ENCODE measurements at regions not wholly inside any gene's neighbourhood (a gene's known extent, or its start where the extent isn't known, plus 50 kb on each side); places are given as distances from the start of the nearest gene placed in this dataset.

DNA sequence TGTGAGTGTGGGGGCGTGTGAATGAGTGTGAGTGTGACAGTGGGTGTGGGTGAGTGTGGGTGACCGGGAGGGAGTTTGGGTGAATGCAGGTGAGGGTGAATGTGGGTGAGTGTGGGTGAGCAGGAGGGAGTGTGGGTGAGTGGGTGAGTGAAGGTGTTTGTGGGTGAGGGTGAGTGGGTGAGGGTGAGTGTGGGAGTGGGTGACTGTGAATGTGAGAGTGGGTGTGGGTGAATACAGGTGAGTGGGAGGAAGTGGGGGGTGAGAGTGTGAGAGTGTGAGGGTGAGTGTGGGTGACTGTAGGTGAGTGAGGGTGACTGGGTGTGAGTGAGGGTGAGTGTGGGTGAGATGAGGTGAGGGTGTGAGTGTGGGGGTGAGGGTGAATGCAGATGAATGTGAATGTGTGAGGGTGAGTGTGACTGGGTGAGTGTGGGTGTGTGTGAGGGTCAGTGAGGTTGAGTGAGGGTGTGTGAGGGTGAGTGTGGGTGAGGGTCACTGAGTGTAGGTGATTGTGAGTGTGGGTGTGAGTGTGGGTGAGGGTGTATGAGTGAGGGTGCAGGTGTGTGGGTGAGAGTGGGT, 1677.3 kb upstream of the TENM3 start:
- DNase-seq, result no peak

DNA sequence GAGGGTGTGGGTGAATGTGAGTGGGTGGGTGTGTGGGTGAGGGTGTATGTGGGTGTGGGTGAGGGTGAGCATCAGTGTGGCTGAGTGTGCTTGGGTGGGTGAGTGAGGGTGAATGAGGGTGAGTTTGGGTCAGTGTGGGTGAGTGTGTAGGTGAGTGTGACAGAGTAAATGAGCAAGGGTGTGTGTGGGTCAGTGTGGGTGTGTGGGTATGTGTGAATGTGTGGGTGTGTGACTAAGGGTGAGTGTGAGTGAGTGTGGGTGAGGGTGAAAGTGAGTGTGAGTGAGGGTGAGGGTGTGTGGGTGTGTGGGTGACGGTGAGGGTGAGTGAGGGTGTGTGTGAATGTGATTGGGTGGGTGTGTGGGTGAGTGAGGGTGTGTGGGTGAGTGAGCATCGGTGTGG, 1676.7 kb upstream of the TENM3 start:
- no peak for DNase-seq

DNA sequence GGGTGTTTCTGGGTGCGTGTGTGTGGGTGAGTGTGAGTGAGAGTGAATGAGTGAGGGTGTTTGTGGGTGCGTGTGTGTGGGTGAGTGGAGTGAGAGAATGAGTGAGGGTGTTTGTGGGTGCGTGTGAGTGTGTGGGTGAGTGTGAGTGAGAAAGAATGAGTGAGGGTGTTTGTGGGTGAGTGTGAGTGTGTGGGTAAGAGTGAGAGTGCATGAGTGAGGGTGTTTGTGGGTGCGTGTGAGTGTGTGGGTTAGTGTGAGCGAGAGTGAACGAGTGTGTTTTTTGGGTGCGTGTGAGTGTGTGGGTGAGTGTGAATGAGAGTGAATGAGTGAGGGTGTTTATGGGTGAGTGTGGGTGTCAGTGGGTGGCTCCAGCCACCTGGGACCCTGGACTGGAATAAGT, 1676.1 kb upstream of the TENM3 start:
- no peak for DNase-seq

DNA sequence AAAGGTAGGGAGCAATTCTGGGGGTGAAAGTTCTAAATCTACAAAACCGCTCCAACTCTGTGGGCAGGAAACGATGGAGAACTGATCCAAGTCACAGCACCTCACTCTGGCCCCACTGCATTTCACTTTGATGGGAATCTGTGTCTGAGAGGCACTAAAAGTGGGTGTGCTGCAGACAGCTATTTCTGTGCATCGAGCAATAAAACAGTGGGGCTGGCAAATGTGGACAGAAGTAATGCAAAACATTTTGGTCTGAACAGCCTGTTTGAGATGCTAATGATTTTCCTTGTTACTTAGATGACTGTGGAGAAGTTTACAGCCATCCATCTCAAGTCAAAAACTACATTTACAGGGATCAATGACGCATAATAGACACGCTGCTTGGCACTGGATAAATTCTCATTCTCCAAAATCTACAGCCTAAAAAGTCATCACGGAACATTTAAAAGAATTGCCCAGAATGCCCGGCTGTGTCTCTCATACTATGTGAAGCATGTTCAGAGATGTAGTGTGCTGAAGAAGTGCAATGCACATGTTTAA, 1671.6 kb upstream of the TENM3 start:
- no peak for DNase-seq

DNA sequence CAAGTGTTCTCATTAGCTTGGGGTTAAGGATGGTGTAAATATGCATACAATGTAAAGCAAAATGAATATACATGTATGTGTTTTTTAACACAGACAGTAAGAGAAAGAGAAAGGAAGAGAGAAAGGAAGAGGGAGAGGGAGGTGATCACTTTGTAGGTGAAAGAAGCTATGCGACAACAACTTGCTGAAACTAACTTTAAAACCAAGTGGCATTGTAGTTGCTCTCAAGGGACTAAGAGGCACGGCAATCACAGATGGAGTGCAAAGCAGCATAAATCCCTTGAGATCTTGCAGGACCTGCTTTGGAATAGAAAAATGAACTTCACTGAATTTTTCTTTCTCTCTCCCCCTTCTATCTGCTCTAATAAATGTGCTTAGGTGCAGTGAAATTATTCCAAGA, 1665.0 kb upstream of the TENM3 start:
- no peak for DNase-seq

DNA sequence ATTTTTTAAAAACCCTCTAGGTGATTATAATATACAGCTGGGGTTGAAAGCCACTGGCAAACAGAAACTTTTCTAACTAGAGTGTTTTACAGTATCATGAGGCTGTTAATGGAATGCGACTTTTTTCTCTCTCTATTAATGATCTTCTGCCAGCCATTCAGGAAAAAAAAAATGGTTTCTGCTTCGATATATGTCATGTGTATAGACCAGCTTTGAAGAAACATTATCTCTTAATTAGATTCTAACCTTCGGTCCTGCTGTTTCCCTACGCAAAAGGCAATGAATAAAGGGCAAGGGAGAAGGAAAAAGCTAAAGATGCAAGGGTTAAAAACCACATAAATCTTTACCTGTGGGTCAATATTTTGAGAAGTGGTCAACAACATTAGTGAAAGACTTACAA, 1662.1 kb upstream of the TENM3 start:
- no peak for DNase-seq

DNA sequence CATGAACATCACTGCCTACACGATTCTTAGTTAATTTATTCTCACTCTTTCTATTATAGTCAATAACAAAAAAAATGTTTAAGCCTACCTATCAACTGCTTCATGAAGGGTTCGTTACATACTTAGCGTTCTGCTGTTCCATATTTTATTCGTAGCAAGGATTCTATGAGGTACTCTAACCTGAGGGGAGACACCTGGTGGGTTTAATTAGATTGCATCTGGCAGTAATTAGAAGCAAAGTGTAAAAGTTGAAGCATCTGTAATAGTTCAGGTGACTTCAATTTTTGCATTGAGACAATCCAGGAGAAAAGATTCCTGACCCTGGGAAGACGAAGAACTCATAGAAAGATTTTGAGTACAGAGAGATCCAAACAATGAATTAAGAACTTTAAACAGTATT, 1655.8 kb upstream of the TENM3 start:
- DNase-seq, result no peak

DNA sequence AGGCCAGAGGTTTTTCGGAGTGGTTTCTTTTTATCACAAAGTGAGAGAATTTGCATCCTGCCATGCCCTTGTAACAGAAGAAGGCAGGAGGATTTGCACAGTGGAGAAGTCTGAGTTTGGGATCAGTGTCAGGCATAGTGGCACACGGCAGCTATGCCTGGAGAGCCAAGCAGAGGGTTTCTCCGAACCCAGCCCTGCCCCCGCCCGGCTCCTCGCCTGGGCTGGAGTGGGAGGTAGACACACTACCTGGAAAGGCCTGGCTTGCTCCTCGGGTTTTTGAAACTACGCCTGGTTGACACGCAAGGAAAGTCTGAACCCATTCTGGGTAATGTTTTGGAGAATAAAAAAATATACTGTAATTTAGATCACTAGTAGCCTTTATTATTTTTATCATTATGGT, 1653.6 kb upstream of the TENM3 start:
- no peak for DNase-seq

DNA sequence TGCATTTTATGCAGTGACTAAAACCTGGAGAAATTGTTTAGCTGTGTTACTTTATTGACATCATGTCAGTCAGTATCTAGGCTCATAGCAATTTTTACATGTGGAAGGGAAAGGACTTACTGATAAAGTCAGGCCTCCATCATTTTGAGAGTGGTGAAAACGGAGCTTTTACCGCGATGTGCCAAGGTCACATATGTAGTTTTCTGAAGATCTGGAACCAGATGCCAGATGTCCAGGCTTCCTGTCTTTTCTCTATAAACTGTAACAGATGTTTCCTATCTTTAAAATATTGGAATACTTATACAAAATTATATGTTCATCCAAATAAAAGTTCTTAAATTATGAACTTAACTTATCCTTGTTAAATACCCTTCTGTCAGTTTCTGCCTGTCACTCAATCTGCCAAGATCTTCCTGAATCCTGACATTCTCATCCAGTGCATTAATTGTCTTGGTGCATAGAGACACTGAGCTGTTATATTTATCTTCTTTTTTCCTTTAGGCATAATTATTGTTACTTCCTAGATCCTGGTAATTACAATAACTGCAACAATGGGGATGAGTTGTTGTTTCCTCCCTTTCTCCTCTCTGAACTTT, 1646.2 kb upstream of the TENM3 start:
- no peak for DNase-seq

DNA sequence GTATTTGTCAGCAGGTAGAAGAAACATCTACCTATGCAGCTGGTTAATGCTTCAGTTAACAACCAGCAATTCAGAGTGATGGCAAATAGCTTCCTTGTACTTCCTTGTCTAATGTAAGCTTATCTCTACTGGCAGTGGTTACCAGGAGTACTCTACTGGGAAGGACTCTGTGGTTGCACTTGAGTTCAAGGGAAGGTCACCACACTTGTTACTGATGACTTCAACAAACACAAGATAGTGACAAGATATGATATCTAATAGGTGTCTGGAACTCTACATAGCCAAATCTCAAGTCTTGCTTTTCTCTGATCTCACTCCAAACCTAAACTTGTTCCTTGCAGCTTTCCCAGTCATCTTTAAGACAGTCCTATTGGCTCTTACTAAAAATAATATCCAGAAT, 1644.9 kb upstream of the TENM3 start:
- no peak for DNase-seq

DNA sequence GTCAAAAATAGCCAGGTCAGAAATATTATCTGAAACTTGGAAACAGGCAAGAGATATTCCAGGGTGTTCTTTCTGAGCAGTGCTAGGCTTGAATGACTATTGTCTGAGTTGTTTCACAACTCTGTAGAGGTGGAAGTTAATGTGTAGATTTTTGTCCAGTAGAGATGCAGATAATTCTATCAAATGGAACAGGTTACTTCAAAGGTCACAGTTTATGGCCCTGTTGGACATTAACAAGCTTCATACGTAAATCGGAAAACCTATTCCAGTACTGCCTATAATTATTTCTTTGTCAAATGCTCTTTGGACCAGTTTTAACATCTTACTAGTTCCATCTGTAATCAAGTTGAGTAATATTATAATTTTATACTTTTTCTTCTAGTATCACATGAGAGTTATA, 1639.4 kb upstream of the TENM3 start:
- no peak for DNase-seq

DNA sequence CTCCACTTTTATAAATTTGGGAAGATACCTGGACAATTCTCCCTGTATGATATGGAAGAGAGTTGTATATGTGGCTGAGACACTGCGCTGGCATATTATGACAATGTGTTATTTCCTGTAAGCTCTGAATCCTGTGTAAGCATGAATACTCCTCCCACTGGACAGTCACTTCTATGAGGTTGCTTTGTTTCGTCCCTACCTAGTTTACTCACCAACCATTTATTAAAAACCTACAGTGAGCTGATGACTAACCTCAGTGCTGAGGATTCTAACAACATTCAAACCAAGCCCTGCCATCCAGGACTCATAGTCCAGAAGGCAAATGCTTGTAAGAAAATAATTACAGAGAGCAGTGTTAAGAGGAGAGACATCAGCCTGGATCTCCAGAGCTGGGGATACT, 1632.9 kb upstream of the TENM3 start:
- no peak for DNase-seq

DNA sequence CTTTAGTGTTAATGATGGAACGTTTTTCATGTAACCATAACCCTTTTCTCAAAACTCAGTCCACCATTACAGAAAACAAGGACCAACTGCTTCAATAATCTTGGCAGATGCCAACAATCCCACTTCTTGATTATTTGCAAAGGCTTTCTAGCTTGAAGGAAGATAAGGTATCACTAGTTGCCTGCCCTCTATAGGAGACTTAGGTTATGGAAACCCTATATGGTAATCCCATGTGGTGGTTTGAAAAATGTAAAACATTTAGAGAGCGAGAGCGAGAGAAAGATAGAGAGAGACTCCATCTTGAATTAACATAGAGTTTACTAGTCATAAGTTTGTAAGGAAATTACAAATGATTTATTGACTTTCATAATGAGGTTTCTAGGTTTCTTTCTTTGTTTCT, 1627.5 kb upstream of the TENM3 start:
- DNase-seq, result no peak

DNA sequence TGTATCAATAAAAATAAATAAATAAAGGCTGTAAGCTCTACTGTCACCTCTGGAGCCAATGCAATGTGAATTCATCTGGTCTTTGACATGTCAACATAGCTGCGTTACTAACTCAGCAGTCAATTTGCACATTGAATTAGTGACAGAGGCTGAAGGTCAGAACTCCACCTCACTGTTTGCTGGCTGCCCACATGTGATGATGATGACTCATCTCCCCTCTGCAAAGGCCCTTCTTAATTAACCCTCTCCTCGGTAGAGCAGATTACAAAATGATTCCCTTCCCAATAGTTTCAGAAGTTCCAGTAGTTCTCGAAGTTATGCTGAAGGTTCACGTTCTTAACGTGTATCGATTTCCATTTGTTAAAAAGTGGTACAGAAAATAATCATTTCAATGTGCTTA, 1626.0 kb upstream of the TENM3 start:
- DNase-seq, result no peak

DNA sequence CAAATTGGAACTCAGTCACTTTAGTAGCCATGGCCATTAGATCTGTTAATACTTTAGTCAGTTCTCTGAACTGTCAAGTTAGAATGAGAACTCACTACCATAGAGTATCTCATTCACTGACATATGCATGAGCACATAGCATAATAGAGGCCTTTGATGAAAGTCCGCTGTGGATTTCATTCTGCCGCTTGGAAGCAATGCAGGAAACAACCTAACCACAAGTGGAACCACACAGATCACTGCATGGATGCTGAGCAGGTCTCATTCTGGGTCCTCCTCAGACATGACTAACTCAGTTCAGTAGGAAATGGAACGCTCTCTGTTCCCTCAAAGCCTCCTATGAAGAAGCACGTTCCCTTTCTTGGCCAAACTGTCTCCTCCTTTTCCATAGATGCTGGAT, 1624.8 kb upstream of the TENM3 start:
- no peak for DNase-seq

DNA sequence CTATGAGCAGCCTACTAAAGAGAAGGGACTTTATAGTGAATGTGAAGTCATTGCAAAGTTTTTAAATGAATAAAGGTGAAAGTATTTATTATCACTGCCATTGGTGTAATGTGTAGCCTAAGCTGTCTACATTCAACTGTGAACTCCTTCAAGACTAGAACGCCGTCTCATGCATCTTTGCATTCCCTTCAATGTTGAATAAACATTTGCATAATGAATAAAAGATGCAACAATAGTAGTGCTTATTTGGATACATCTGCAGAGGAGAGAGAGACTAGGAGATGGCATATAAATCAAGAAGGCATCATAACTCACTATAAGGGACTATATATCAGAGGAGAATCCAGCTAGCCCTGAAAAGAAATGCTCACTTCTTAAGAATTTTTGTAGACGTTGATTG, 1623.8 kb upstream of the TENM3 start:
- DNase-seq, result no peak

DNA sequence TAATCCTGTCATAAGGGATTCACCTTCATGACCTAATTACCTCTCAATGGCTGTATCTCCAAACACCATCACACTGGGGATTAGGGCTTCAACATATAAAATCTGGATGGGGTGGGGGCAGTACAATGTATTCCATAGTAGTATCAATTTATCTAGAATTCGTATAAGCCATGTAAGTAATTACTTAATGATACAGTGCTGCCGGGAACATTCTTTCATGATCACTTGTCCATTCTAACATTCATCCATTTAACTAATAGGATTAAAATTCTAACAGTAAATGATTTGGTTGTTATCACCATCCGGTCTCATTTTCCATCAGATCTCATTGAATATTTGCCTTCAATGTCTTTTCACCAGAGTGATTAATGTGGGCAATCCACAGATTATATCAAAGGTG, 1620.9 kb upstream of the TENM3 start:
- DNase-seq, result no peak

DNA sequence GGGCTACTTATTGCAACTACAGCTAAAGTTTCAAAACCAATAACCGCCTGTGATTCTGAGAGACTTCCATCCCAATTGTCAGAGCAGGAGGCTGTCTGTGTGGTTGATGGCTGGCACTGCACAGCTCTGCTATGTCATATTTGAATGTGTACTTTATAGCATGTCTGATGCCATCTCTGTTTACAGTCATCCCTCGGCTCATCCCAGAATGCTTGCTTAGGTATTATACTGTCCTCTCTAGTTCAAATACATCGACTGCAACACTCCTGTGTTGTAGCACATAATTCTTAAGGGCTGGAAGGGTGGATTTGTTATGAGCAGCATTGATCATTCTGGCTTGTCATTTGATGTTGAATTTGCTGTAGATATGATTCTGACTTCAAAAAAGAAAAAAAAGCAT, 1617.5 kb upstream of the TENM3 start:
- DNase-seq, result no peak

DNA sequence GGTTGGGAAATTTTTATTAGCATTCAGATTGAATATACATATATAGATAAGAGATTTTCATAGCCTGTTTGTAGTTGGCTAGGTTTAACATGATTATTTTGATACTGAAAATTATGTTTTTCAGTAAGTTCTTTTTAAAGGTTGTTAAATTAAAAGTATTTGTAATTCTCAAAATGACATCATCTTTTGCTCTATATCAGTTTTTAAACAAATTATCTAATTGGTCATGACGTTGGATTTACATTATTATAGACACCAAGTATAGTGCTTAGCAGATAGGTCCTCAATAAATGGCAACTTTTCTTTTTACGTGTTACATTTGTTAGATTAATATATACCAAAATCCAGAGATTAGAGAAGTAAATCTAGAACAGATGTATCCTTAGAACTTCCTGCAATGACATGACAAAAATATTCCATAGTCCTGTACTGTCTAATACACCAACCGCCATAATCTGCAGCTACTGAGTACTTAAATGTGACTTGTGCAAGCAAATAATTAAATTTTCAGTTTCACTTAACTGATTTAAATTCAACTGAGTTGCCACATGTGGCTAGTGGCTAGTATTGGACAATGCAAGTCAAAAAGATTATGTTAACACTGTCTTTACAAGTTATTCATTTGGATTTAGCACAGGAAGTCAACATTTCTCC, 1613.1 kb upstream of the TENM3 start:
- DNase-seq, result no peak

DNA sequence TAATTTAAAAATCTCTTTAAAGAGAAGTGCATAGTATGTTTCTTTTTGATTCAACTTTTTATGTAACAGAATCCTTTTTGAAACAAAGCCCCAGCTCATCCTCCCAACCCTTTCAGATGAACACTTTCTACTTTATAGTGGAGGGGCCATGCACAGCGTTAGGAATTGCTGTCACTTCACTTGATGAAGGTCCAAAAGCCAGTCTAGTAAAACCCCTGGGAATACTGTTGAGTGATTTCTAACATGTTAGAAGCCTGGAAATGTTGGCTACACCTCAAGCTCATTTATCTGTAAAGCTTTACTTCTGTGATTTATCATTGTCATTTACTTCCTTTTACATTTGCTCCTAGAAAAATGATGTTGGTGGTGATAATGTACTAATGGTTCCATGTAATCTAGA, 1608.9 kb upstream of the TENM3 start:
- no peak for DNase-seq

DNA sequence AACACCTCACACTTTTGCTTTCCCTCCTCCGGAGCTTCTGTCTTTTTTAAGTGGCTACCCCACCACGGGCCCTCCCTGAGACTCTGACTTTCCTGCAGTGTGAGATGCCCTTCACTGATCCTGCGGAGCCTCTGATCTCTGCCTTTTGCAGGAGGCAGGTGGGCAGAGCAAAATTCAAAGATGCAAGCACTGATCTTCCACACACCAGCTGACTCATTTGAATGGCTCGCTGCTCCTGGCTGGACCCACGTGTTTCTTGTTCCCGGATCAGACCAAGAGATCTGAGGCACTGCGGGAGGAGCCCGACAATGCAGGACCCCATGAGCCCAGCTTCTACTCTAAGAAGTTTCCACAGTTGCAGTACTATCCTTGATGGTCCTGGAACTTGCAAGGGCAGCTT, 1607.9 kb upstream of the TENM3 start:
- DNase-seq, result no peak

DNA sequence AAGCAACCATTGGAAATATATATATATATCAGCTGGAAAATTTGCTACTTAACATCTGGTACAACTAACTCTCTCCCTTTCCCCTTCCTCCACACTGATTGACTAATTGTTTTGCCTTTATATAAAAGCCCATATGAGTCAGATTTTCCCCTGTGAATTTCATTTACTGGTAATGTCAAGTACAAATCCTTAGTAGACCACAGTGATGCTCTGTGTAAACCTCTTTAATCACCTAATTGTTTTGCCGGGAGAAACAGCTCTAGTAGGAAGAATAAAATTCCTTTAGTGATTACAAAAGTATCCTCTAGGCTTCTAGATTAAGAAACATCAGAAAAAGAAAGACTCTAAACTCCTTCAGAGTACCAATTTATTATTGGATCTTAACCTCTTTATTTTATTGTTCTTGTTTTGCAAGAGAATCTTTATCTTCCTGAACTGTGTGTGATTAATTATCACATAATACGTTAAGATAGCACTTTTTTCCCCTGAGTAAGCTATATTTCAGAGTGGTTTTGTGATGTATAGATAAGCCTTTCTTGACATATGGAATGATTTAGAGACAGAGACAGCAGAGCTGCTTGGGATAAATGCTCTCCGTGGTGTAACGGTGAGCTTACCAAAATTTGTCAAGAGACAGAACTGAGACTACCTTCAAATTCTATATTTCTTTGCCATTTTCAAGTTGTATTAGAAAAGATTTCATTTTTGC, 1606.4 kb upstream of the TENM3 start:
- DNase-seq, result no peak

DNA sequence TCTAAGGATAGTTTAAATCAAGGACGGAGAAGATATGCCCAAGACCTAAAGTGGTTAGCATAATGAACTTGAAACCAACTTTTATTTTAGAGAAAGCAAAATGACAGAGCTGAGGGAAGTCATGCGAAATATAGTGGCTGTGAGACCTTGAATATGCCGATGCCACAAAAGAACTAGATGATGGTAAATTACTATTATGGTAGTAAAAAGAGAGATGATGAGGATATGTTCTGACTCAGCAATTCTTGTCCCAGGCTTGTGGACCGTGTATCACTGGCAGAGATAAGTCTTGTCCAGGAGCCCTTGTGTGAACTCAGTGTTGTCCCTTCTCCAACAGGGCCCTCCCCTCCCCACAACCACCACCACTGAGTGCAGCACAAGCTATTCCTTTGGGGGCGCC, 1605.6 kb upstream of the TENM3 start:
- DNase-seq, result no peak

DNA sequence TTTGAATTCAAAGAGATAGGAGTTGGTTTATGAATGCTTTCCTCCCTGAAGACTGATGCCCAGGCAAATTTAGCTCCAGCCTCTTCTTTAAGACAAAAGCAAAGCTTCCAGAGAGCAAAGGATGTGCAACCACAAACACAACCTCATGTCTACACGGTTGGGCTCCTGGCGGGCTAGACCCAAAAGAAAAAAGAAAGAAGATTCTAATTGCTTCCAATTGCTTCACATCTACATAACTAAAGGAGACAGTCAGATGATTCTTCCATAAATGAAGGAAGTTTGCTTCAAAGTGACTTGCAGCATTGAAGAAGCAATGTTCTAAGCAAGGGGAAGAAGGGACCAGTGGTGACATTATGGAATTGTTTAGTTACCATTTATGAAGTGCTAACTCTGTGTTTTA, 1603.0 kb upstream of the TENM3 start:
- no peak for DNase-seq

All from activated CD4-positive, alpha-beta T cell treated with anti-CD3 and anti-CD28 coated beads, Interleukin-2, amount 50 U/mL, for 16 hours (primary cell).